Heart right ventricle (tissue), 16 donors: ENCODE measurements at regions not wholly inside any gene's neighbourhood (a gene's known extent, or its start where the extent isn't known, plus 50 kb on each side); places are given as distances from the start of the nearest gene placed in this dataset.

Experiments used
- ATAC-seq, 8 donors: fragments of 200-7000 bp; cut with Tn5 transposase; one replicate each; pipeline ENCODE4 v1.9.1; 2020; ENCODE audit warnings: mild to moderate bottlenecking in 8 of 8, moderate library complexity in 8 of 8, moderate number of reproducible peaks in 1 of 8
- DNase-seq, 2 donors: peaks; one replicate each; pipeline ENCODE4 v3.0.0-alpha.2; 2020
- H3K27ac ChIP-seq, 10 donors: fragments of 200-600 bp; sonication (generic) in 2 of 10; one replicate each; pipeline versions ENCODE4 v1.5.0 to v1.8.0; 2020 to 2022; ENCODE audit warnings: mild to moderate bottlenecking in 3 of 10
- H3K27me3 ChIP-seq, 7 donors: fragments of 200-600 bp; one replicate each; pipeline ENCODE4 v1.8.0; 2021 to 2022; ENCODE audit warnings: mild to moderate bottlenecking in 2 of 7
- H3K36me3 ChIP-seq, 9 donors: fragments of 200-600 bp; sonication (generic) in 1 of 9; one replicate each; pipeline versions ENCODE4 v1.5.0 to v1.8.0; 2020 to 2022; ENCODE audit warnings: mild to moderate bottlenecking in 2 of 9
- H3K4me1 ChIP-seq, 9 donors: fragments of 200-600 bp; sonication (generic) in 1 of 9; one replicate each; pipeline versions ENCODE4 v1.5.0 to v1.8.0; 2020 to 2022; ENCODE audit warnings: mild to moderate bottlenecking in 4 of 9
- H3K4me3 ChIP-seq, 10 donors: fragments of 200-600 bp; sonication (generic) in 2 of 10; one replicate each; pipeline versions ENCODE4 v1.5.0 to v1.8.0; 2020 to 2022; ENCODE audit warnings: mild to moderate bottlenecking in 7 of 10, moderate library complexity in 2 of 10
- H3K9me3 ChIP-seq, 11 donors: fragments of 200-600 bp in 10 of 11; sonication (generic) in 2 of 11; one replicate each; pipeline versions ENCODE4 v1.5.0 to v1.8.0; 2013 to 2022; ENCODE audit warnings: mild to moderate bottlenecking in 2 of 11, control low read depth in 1 of 11, moderate library complexity in 1 of 11
- CTCF ChIP-seq, 9 donors: fragments of 200-600 bp; sonication (generic) in 2 of 9; IDR thresholded peaks; one replicate each; pipeline versions ENCODE4 v1.5.0 to v1.8.0; 2021 to 2022; ENCODE audit warnings: antibody characterized with exemption in 9 of 9, mild to moderate bottlenecking in 5 of 9, moderate library complexity in 1 of 9
- WGBS, 2 donors: extraction: QIAGEN DNeasy Blood & Tissue Kit; methylation state at CpG; one replicate each; pipeline ENCODE4 v1.1.7; 2013; ENCODE audit warnings: inconsistent platforms in 1 of 2; 5-methylcytosine and 5-hydroxymethylcytosine counted together
- intact Hi-C, 10 donors: fragments of 100-400 bp; cut with DNase I; formaldehyde crosslinking; loops; one replicate each; pipeline versions ENCODE4 v1.11.1 to v1.14.2; 2022
- donor health status: Arrhythmogenic right ventricular cardiomyopathy.
- donor health status: ischemic (EF 13 %, LVEDD 7.1; RV severe dilation, severe dysfunction).
- donor health status: healthy with polysubstance abuse.
- donor health status: DM: no; HTN: yes; CAD: no.
- donor health status: DM: no; HTN: no; CAD: no.
- donor health status: ischemic (EF 25% LVEDD 6.9; RV normal size, moderate dysfunction).
- donor health status: ischemic (EF 25% LVEDD 5.7; RV mildly dilated, moderate dysfunction).
- donor health status: healthy.
- donor health status: DM: yes; HTN: yes; CAD: no.
- donor health status: Ischemic cardiomyopathy.
- donor health status: ischemic (EF 35%, LVEDD 5.7; RV mildly dilated, moderate dysfunction).
- donor health status: nonischemic (EF 11% LVEDD 7.7; RV severe dilation, severe dysfunction).
- donor health status: DM: yes; HTN: yes; CAD: no.
- donor health status: PGD.
- donor health status: ischemic (EF 29% LVEDD 5.4; RV normal size, mild dysfunction).
- donor health status: nonischemic (EF 23%, LVEDD 6.1; RV moderate dilation, normal function).

- intact Hi-C loops: no loop called here
- H3K9me3 ChIP-seq: peaks cover 0 to 10% (median 0%) of the 10 kb centered on the region in 11 donors
- ATAC-seq: no peak
- H3K4me1 ChIP-seq: no peaks in the 10 kb centered on the region
- H3K27ac ChIP-seq: no peak overlapping the region
- DNase-seq: no peak
- WGBS, 2 donors: 90 to 91% methylated on average over 17 of the region's 17 CpGs
- H3K4me3 ChIP-seq: no peak overlapping the region
- no peak for TF ChIP-seq CTCF (IDR thresholded peaks at IDR 0.05)
- no peaks in the 10 kb centered on the region for H3K36me3 ChIP-seq
- no peaks in the 10 kb centered on the region for H3K27me3 ChIP-seq
These were observed 827.5 kb upstream of the SALL3 start for GRCh38 chr18:78151948-78152725.

- no peak for DNase-seq
- no peaks in the 10 kb centered on the region for H3K4me1 ChIP-seq
- H3K36me3 ChIP-seq: no peaks in the 10 kb centered on the region
- 87 to 92% methylated on average over 16 of the region's 16 CpGs for whole genome bisulfite sequencing, 2 donors
- no peak overlapping the region for H3K27ac ChIP-seq
- TF ChIP-seq CTCF (IDR thresholded peaks at IDR 0.05): no peak
- H3K4me3 ChIP-seq: no peak overlapping the region
- intact Hi-C loops: no loop called here
- no peak for ATAC-seq
- peaks cover 0 to 10% (median 0%) of the 10 kb centered on the region in 11 donors for H3K9me3 ChIP-seq
- no peaks in the 10 kb centered on the region for H3K27me3 ChIP-seq
These were observed 826.3 kb upstream of the SALL3 start for GRCh38 chr18:78153362-78153761.

- DNase-seq (no peak), ATAC-seq (no peak)
- Histone ChIP-seq H3K27ac (no peak overlapping the region), H3K27me3 (no peaks in the 10 kb centered on the region), H3K9me3 (peaks cover 0 to 8% (median 0%) of the 10 kb centered on the region in 11 donors), H3K36me3 (no peaks in the 10 kb centered on the region), H3K4me1 (no peaks in the 10 kb centered on the region), H3K4me3 (no peak overlapping the region)
- no peak for TF ChIP-seq CTCF (IDR thresholded peaks at IDR 0.05)
- intact Hi-C loops: no loop called here
- 84 to 85% methylated on average over 9 of the region's 9 CpGs for WGBS, 2 donors
These were observed 825.2 kb upstream of the SALL3 start for GRCh38 chr18:78154444-78154843.

- Histone ChIP-seq H3K27me3 (no peaks in the 10 kb centered on the region), H3K36me3 (no peaks in the 10 kb centered on the region), H3K9me3 (peaks cover 0 to 8% (median 0%) of the 10 kb centered on the region in 11 donors), H3K27ac (no peak overlapping the region), H3K4me3 (no peak overlapping the region), H3K4me1 (no peaks in the 10 kb centered on the region)
- intact Hi-C loops: no loop called here
- ATAC-seq: no peak
- no peak for TF ChIP-seq CTCF (IDR thresholded peaks at IDR 0.05)
- DNase-seq: no peak
- WGBS, 2 donors: 69 to 70% methylated on average over 4 of the region's 4 CpGs
These were observed 824.8 kb upstream of the SALL3 start for GRCh38 chr18:78154853-78155252.
